GM12892 (cell line): ENCODE measurements at regions not wholly inside any gene's neighbourhood (a gene's known extent, or its start where the extent isn't known, plus 50 kb on each side); places are given as distances from the start of the nearest gene placed in this dataset.

Source experiments
- POLR2A ChIP-seq: IDR thresholded peaks from 2 replicates; pipeline ENCODE4 v1.6.1; 2011; ENCODE audit warnings: low read depth, low read length, control low read depth
- POLR2AphosphoS5 ChIP-seq: IDR thresholded peaks from 2 replicates; pipeline ENCODE4 v1.6.1; 2011; ENCODE audit warnings: low read depth, low read length, control low read depth

DNA sequence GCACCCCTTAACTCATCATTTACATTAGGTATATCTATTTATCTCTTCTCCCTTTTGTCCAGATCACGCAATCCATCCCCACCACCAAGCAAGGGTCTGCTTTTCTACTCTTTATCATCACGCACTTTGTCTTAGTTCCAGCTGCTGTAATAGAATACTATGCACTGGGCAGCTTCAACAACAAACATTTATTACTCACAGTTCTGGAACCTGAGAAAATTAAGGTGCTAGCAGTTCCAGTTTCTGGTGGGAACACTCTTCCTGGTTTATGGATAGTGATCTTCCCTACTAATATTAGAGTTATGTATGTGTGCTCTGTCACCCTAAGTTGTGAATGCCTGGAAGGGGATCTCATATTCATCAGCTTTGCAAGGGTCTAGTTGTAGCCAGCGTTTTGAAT is 687.0 kb downstream of the NTRK3 start:
- TF ChIP-seq POLR2AphosphoS5 (no peak), POLR2A (no peak)
